ENCODE measurements at regions not wholly inside any gene's neighbourhood (a gene's known extent, or its start where the extent isn't known, plus 50 kb on each side); places are given as distances from the start of the nearest gene placed in this dataset.
"Not testable (repeated sequence)": the region's sequence is repeated elsewhere in the genome, so short reads cannot be mapped to it uniquely, and the experiment has no call there.

- peak; percentile 16 for DNase-seq
Measured at GRCh38 chr5:87526131-87526530, 113.4 kb upstream of the CCNH start.

GRCh38 chr5:87524217-87524616, 111.5 kb upstream of the CCNH start:
- no peak for DNase-seq

- DNase-seq = not testable (repeated sequence)
Measured at GRCh38 chr5:87511778-87512177, 99.0 kb upstream of the CCNH start.

- no peak for DNase-seq
Measured at GRCh38 chr5:87503004-87503403, 90.3 kb upstream of the CCNH start.

GRCh38 chr5:87499478-87500410, 87.0 kb upstream of the CCNH start:
- no peak for DNase-seq
